H1 (cell line): ENCODE measurements at regions not wholly inside any gene's neighbourhood (a gene's known extent, or its start where the extent isn't known, plus 50 kb on each side); places are given as distances from the start of the nearest gene placed in this dataset.

Experiments
- NANOG ChIP-seq: IDR thresholded peaks from 2 replicates; pipeline ENCODE4 v1.6.1; 2011; ENCODE audit warnings: low read length, low read depth, mild to moderate bottlenecking, inconsistent platforms; ENCODE audit not compliant: insufficient read depth, poor library complexity, severe bottlenecking
- SP1 ChIP-seq: IDR thresholded peaks from 2 replicates; pipeline ENCODE4 v1.6.1; 2011; ENCODE audit warnings: low read depth, low read length
- SRF ChIP-seq: IDR thresholded peaks from 2 replicates; pipeline ENCODE4 v1.6.1; 2011; ENCODE audit warnings: mild to moderate bottlenecking, low read depth, low read length, moderate library complexity
- TBP ChIP-seq: IDR thresholded peaks from 2 replicates; pipeline ENCODE4 v1.6.1; 2011; ENCODE audit warnings: low read depth, low read length, improper control_type of control experiment
- TF ChIP-seq, protein P1 (sequence below): IDR thresholded peaks from 2 replicates; pipeline ENCODE4 v1.6.1; 2012; ENCODE audit warnings: inconsistent platforms

DNA sequence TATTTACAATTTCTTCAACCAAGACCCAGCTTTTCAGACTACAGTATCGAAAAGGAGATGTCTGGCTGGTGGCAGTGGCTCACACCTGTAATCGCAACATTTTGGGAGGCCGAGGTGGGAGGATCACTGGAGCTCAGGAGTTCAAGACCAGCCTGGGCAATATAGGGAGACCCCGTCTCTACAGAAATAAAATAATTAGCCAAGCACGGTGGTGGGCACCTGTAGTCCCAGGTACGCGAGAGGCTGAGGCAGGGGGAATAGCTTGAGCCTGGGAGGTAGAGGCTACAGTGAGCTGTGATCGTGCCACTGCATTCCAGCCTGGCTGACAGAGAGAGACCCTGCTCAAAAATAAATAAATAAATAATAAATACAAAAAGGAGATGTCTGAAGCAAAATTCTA, 530.5 kb downstream of the BCL11B start (continued):
- TF ChIP-seq TBP (no peak), SRF (no peak), NANOG (no peak), SP1 (no peak)
- TF ChIP-seq, protein P1, sequence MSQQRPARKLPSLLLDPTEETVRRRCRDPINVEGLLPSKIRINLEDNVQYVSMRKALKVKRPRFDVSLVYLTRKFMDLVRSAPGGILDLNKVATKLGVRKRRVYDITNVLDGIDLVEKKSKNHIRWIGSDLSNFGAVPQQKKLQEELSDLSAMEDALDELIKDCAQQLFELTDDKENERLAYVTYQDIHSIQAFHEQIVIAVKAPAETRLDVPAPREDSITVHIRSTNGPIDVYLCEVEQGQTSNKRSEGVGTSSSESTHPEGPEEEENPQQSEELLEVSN = no peak
- TF ChIP-seq, all 59 proteins: peak for 0
